ENCODE measurements at regions not wholly inside any gene's neighbourhood (a gene's known extent, or its start where the extent isn't known, plus 50 kb on each side); places are given as distances from the start of the nearest gene placed in this dataset.

- Histone ChIP-seq H3K9me3 (ENCODE audit: control insufficient read depth in 4 of 4, insufficient read depth in 3 of 4, low read length in 3 of 4) (peaks cover 0 to 14% (median 5%) of the 10 kb centered on the region in 4 donors), H3K27me3 (ENCODE audit: control insufficient read depth in 3 of 3, insufficient read depth in 3 of 3, low read length in 2 of 3) (peaks cover 0 to 2% (median 0%) of the 10 kb centered on the region in 3 donors), H3K27ac (ENCODE audit: low read depth in 1 of 2, low read length in 1 of 2) (no peak overlapping the region), H3K36me3 (ENCODE audit: control insufficient read depth in 4 of 4, insufficient read depth in 4 of 4, low read length in 4 of 4) (no peaks in the 10 kb centered on the region), H3K4me3 (no peak overlapping the region), H3K4me1 (ENCODE audit: control insufficient read depth in 5 of 5, insufficient read depth in 5 of 5, low read length in 5 of 5) (peaks cover 0 to 6% (median 0%) of the 10 kb centered on the region in 5 donors), H3K9ac (ENCODE audit: insufficient read depth in 1 of 2, low read length in 2 of 2) (no peak overlapping the region)
- TF ChIP-seq, protein P1, sequence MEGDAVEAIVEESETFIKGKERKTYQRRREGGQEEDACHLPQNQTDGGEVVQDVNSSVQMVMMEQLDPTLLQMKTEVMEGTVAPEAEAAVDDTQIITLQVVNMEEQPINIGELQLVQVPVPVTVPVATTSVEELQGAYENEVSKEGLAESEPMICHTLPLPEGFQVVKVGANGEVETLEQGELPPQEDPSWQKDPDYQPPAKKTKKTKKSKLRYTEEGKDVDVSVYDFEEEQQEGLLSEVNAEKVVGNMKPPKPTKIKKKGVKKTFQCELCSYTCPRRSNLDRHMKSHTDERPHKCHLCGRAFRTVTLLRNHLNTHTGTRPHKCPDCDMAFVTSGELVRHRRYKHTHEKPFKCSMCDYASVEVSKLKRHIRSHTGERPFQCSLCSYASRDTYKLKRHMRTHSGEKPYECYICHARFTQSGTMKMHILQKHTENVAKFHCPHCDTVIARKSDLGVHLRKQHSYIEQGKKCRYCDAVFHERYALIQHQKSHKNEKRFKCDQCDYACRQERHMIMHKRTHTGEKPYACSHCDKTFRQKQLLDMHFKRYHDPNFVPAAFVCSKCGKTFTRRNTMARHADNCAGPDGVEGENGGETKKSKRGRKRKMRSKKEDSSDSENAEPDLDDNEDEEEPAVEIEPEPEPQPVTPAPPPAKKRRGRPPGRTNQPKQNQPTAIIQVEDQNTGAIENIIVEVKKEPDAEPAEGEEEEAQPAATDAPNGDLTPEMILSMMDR (IDR thresholded peaks at IDR 0.05; ENCODE audit: control extremely low read depth, extremely low read depth): no peak
- WGBS, 2 donors: 61 to 73% methylated on average over 4 of the region's 4 CpGs
- ATAC-seq (ENCODE audit: insufficient read depth, low FRiP score): no peak
- no peak for DNase-seq
Observed at GRCh38 chr1:177775924-177776323, 193.9 kb downstream of the SEC16B start.

GRCh38 chr1:177772386-177772960, 197.4 kb downstream of the SEC16B start:
- ATAC-seq (ENCODE audit: insufficient read depth, low FRiP score): no peak

GRCh38 chr1:177771688-177772087, 198.2 kb downstream of the SEC16B start:
- Histone ChIP-seq H3K4me1 (ENCODE audit: control insufficient read depth in 5 of 5, insufficient read depth in 5 of 5, low read length in 5 of 5) (peaks cover 0 to 6% (median 0%) of the 10 kb centered on the region in 5 donors), H3K27me3 (ENCODE audit: control insufficient read depth in 3 of 3, insufficient read depth in 3 of 3, low read length in 2 of 3) (no peaks in the 10 kb centered on the region), H3K9me3 (ENCODE audit: control insufficient read depth in 4 of 4, insufficient read depth in 3 of 4, low read length in 3 of 4) (peaks cover 0 to 14% (median 5%) of the 10 kb centered on the region in 4 donors), H3K36me3 (ENCODE audit: control insufficient read depth in 4 of 4, insufficient read depth in 4 of 4, low read length in 4 of 4) (no peaks in the 10 kb centered on the region), H3K4me3 (no peak overlapping the region), H3K27ac (ENCODE audit: low read depth in 1 of 2, low read length in 1 of 2) (no peak overlapping the region), H3K9ac (ENCODE audit: insufficient read depth in 1 of 2, low read length in 2 of 2) (no peak overlapping the region)
- DNase-seq (no peak), ATAC-seq (ENCODE audit: insufficient read depth, low FRiP score) (no peak)
- 86 to 90% methylated on average over 2 of the region's 2 CpGs for WGBS, 2 donors
- TF ChIP-seq, protein P1 (IDR thresholded peaks at IDR 0.05; ENCODE audit: control extremely low read depth, extremely low read depth): no peak

More at GRCh38 chr1:177772386-177772960, 197.4 kb downstream of the SEC16B start:
- no peak for DNase-seq
- 82 to 92% methylated on average over 3 of the region's 3 CpGs for WGBS, 2 donors
- Histone ChIP-seq H3K4me3 (no peak overlapping the region), H3K9ac (ENCODE audit: insufficient read depth in 1 of 2, low read length in 2 of 2) (no peak overlapping the region), H3K27ac (ENCODE audit: low read depth in 1 of 2, low read length in 1 of 2) (no peak overlapping the region), H3K9me3 (ENCODE audit: control insufficient read depth in 4 of 4, insufficient read depth in 3 of 4, low read length in 3 of 4) (peaks cover 0 to 14% (median 5%) of the 10 kb centered on the region in 4 donors), H3K27me3 (ENCODE audit: control insufficient read depth in 3 of 3, insufficient read depth in 3 of 3, low read length in 2 of 3) (no peaks in the 10 kb centered on the region), H3K36me3 (ENCODE audit: control insufficient read depth in 4 of 4, insufficient read depth in 4 of 4, low read length in 4 of 4) (no peaks in the 10 kb centered on the region), H3K4me1 (ENCODE audit: control insufficient read depth in 5 of 5, insufficient read depth in 5 of 5, low read length in 5 of 5) (peaks cover 0 to 6% (median 0%) of the 10 kb centered on the region in 5 donors)
- TF ChIP-seq, protein P1 (IDR thresholded peaks at IDR 0.05; ENCODE audit: control extremely low read depth, extremely low read depth): no peak

GRCh38 chr1:177770096-177770495, 199.8 kb downstream of the SEC16B start:
- H3K9ac ChIP-seq (ENCODE audit: insufficient read depth in 1 of 2, low read length in 2 of 2): no peak overlapping the region
- H3K27me3 ChIP-seq (ENCODE audit: control insufficient read depth in 3 of 3, insufficient read depth in 3 of 3, low read length in 2 of 3): no peaks in the 10 kb centered on the region
- peaks cover 0 to 14% (median 3%) of the 10 kb centered on the region in 4 donors for H3K9me3 ChIP-seq (ENCODE audit: control insufficient read depth in 4 of 4, insufficient read depth in 3 of 4, low read length in 3 of 4)
- no peak overlapping the region for H3K4me3 ChIP-seq
- DNase-seq (no peak), ATAC-seq (ENCODE audit: insufficient read depth, low FRiP score) (no peak)
- H3K27ac ChIP-seq (ENCODE audit: low read depth in 1 of 2, low read length in 1 of 2): no peak overlapping the region
- H3K36me3 ChIP-seq (ENCODE audit: control insufficient read depth in 4 of 4, insufficient read depth in 4 of 4, low read length in 4 of 4): no peaks in the 10 kb centered on the region
- peaks cover 0 to 6% (median 0%) of the 10 kb centered on the region in 5 donors for H3K4me1 ChIP-seq (ENCODE audit: control insufficient read depth in 5 of 5, insufficient read depth in 5 of 5, low read length in 5 of 5)
- TF ChIP-seq, protein P1 (IDR thresholded peaks at IDR 0.05; ENCODE audit: control extremely low read depth, extremely low read depth): no peak

Data from lung (tissue), 11 donors.